Heart left ventricle (tissue), 16 donors: ENCODE measurements at regions not wholly inside any gene's neighbourhood (a gene's known extent, or its start where the extent isn't known, plus 50 kb on each side); places are given as distances from the start of the nearest gene placed in this dataset.

Experiments
- ATAC-seq, 4 donors: fragments of 200-7000 bp; cut with Tn5 transposase; one replicate each; pipeline ENCODE4 v1.9.1; 2020 to 2022; ENCODE audit warnings: moderate library complexity in 4 of 4, mild to moderate bottlenecking in 3 of 4, moderate number of reproducible peaks in 1 of 4
- DNase-seq, 5 donors: peaks; one replicate each; pipeline ENCODE4 v3.0.0-alpha.2; 2020
- H3K27ac ChIP-seq, 12 donors: fragments of 200-600 bp; sonication (generic) in 4 of 12; one replicate each; pipeline versions ENCODE4 v1.5.0 to v1.8.0; 2016 to 2022; ENCODE audit warnings: mild to moderate bottlenecking in 2 of 12
- H3K27me3 ChIP-seq, 9 donors: fragments of 200-600 bp; sonication (generic) in 2 of 9; one replicate each; pipeline versions ENCODE4 v1.5.1 to v1.8.0; 2016 to 2022; ENCODE audit warnings: mild to moderate bottlenecking in 3 of 9
- H3K36me3 ChIP-seq, 9 donors: fragments of 200-600 bp; sonication (generic) in 2 of 9; one replicate each; pipeline versions ENCODE4 v1.5.0 to v1.8.0; 2018 to 2022; ENCODE audit warnings: mild to moderate bottlenecking in 2 of 9
- H3K4me1 ChIP-seq, 12 donors: fragments of 200-600 bp; sonication (generic) in 4 of 12; one replicate each; pipeline versions ENCODE4 v1.5.0 to v1.8.0; 2016 to 2022; ENCODE audit warnings: mild to moderate bottlenecking in 3 of 12
- H3K4me3 ChIP-seq, 12 donors: fragments of 200-600 bp; sonication (generic) in 4 of 12; one replicate each; pipeline versions ENCODE4 v1.5.0 to v1.8.0; 2017 to 2022; ENCODE audit warnings: mild to moderate bottlenecking in 9 of 12, moderate library complexity in 4 of 12
- H3K9me3 ChIP-seq, 12 donors: fragments of 200-600 bp; sonication (generic) in 4 of 12; one replicate each; pipeline versions ENCODE4 v1.5.0 to v1.8.0; 2016 to 2022; ENCODE audit warnings: mild to moderate bottlenecking in 1 of 12
- POLR2A ChIP-seq, 2 donors: fragments of 450-650 bp; IDR thresholded peaks; one replicate each; pipeline ENCODE4 v1.6.1; 2017; ENCODE audit warnings: antibody characterized with exemption in 2 of 2, mild to moderate bottlenecking in 2 of 2, moderate library complexity in 2 of 2
- WGBS, 4 donors: extraction: QIAGEN DNeasy Blood & Tissue Kit in 2 of 4; methylation state at CpG; one replicate each; pipeline versions ENCODE4 v1.1.5 to v1.1.7; 2013 to 2018; 5-methylcytosine and 5-hydroxymethylcytosine counted together
- intact Hi-C, 10 donors: fragments of 100-400 bp; cut with DNase I; formaldehyde crosslinking; loops; one replicate each; pipeline versions ENCODE4 v1.11.1 to v1.14.2; 2022
- TF ChIP-seq, protein P1 (sequence below), 12 donors: fragments of 200-600 bp; sonication (generic) in 4 of 12; IDR thresholded peaks; one replicate each; pipeline versions ENCODE4 v1.5.0 to v1.8.0; 2018 to 2022; ENCODE audit warnings: antibody characterized with exemption in 12 of 12, mild to moderate bottlenecking in 5 of 12
- donor health status: ischemic (EF 13 %, LVEDD 7.1; RV severe dilation, severe dysfunction).
- donor health status: healthy with polysubstance abuse.
- donor health status: DM: no; HTN: yes; CAD: no.
- donor health status: DM: no; HTN: no; CAD: no.
- donor health status: ischemic (EF 25% LVEDD 6.9; RV normal size, moderate dysfunction).
- donor health status: ischemic (EF 25% LVEDD 5.7; RV mildly dilated, moderate dysfunction).
- donor health status: healthy.
- donor health status: DM: yes; HTN: yes; CAD: no.
- donor health status: ischemic (EF 35%, LVEDD 5.7; RV mildly dilated, moderate dysfunction).
- donor health status: nonischemic (EF 11% LVEDD 7.7; RV severe dilation, severe dysfunction).
- donor health status: DM: yes; HTN: yes; CAD: no.
- donor health status: PGD.
- donor health status: ischemic (EF 29% LVEDD 5.4; RV normal size, mild dysfunction).
- donor health status: nonischemic (EF 23%, LVEDD 6.1; RV moderate dilation, normal function).

DNA sequence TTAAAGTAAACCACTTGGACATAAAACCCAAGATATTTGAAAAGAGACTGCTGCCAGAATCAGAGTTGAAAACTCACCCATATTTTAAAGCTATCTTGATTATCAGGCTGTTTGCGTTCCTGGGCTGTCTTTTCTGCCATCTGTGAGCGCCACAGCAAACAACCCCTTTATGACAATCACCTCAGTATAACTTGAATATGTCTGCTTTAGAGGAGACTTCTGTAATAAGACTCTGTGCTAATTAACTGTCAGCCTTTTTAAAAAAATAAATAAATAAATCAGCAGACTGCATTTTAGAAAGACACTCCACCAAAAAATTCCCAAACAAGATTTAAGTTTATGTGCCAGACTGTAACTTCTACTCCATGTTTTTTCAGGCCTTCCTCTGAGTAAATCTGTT lies 375.7 kb upstream of the CCNH start:
- Histone ChIP-seq H3K27me3 (peaks cover 0 to 80% (median 16%) of the 10 kb centered on the region in 9 donors), H3K36me3 (no peaks in the 10 kb centered on the region), H3K4me1 (no peaks in the 10 kb centered on the region), H3K9me3 (no peaks in the 10 kb centered on the region), H3K27ac (no peak overlapping the region), H3K4me3 (no peak overlapping the region)
- 47 to 64% (median 53%) methylated on average over 2 of the region's 2 CpGs for WGBS, 4 donors
- TF ChIP-seq, protein P1, sequence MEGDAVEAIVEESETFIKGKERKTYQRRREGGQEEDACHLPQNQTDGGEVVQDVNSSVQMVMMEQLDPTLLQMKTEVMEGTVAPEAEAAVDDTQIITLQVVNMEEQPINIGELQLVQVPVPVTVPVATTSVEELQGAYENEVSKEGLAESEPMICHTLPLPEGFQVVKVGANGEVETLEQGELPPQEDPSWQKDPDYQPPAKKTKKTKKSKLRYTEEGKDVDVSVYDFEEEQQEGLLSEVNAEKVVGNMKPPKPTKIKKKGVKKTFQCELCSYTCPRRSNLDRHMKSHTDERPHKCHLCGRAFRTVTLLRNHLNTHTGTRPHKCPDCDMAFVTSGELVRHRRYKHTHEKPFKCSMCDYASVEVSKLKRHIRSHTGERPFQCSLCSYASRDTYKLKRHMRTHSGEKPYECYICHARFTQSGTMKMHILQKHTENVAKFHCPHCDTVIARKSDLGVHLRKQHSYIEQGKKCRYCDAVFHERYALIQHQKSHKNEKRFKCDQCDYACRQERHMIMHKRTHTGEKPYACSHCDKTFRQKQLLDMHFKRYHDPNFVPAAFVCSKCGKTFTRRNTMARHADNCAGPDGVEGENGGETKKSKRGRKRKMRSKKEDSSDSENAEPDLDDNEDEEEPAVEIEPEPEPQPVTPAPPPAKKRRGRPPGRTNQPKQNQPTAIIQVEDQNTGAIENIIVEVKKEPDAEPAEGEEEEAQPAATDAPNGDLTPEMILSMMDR (IDR thresholded peaks at IDR 0.05) = no peak
- no peak for TF ChIP-seq POLR2A (IDR thresholded peaks at IDR 0.05)
- intact Hi-C loops = loop anchor here in 6 of 10 donors (5.0 to 10.0 kb wide), 2 partner anchors 356 to 359 kb away; no protein-coding TSS in a partner anchor
- ATAC-seq (no peak), DNase-seq (no peak)

DNA sequence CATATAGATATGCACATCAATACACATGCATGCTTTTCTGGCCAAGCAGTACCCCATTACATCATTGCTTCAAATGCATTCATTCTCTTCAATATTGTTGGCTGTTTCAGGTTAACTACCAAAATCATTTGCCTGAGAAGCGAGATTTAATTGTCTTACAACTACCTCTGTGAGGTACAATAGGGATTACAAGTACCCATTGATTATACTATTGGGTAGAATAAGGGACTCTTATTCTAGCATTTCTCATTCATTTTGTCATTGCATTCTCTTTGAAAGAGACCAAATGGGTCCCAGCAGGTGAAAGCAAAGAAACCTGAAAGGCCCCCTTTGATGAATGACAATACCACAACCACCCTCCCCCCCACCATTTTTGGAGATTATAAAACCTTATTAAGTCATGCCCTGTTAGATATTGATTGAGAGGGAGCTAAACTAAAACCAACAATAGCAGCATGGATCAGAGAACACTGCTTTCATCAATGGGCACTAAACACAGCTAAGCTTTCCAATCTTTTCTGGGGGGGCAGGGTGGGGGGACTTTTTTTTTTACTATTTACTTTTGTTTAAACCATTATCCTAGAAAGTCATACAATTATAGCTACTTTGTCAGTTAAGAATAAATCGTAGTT lies 375.0 kb upstream of the CCNH start:
- WGBS, 4 donors = 31 to 46% (median 42%) methylated on average over 2 of the region's 2 CpGs
- Histone ChIP-seq H3K9me3 (no peaks in the 10 kb centered on the region), H3K4me3 (no peak overlapping the region), H3K4me1 (no peaks in the 10 kb centered on the region), H3K27ac (no peak overlapping the region), H3K27me3 (peaks cover 0 to 87% (median 22%) of the 10 kb centered on the region in 9 donors), H3K36me3 (no peaks in the 10 kb centered on the region)
- TF ChIP-seq POLR2A (IDR thresholded peaks at IDR 0.05) = no peak
- TF ChIP-seq, protein P1 (IDR thresholded peaks at IDR 0.05) = no peak
- ATAC-seq (no peak), DNase-seq (no peak)
- intact Hi-C loops = loop anchor here in 6 of 10 donors (5.0 to 10.0 kb wide), 2 partner anchors 357 to 360 kb away; no protein-coding TSS in a partner anchor

DNA sequence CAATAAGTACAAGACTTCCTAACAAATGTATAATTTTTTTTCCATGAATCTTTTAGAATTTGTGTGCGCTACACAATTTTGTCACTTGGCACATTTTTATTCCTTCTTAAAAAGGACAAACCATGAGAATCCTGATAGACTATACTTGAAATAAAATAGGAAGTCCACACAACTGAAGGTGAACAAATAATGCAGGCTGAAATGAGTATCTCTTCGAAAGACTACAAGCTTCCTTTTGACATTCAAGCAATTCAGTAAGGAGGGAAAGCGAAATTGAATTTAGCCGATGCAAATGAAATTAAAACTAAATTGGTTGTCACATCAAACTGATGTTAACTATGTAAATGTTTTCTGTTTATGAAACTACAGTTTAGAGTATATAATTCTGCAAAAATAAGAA lies 374.4 kb upstream of the CCNH start:
- Histone ChIP-seq H3K27ac (no peak overlapping the region), H3K9me3 (no peaks in the 10 kb centered on the region), H3K4me1 (no peaks in the 10 kb centered on the region), H3K27me3 (peaks cover 0 to 92% (median 29%) of the 10 kb centered on the region in 9 donors), H3K4me3 (no peak overlapping the region), H3K36me3 (no peaks in the 10 kb centered on the region)
- TF ChIP-seq, protein P1 (IDR thresholded peaks at IDR 0.05) = no peak
- no peak for TF ChIP-seq POLR2A (IDR thresholded peaks at IDR 0.05)
- ATAC-seq = no peak
- 48 to 59% (median 51%) methylated on average over 4 of the region's 4 CpGs for WGBS, 4 donors
- DNase-seq = no peak
- intact Hi-C loops = loop anchor here in 6 of 10 donors (5.0 to 10.0 kb wide), 2 partner anchors 358 to 360 kb away; no protein-coding TSS in a partner anchor

DNA sequence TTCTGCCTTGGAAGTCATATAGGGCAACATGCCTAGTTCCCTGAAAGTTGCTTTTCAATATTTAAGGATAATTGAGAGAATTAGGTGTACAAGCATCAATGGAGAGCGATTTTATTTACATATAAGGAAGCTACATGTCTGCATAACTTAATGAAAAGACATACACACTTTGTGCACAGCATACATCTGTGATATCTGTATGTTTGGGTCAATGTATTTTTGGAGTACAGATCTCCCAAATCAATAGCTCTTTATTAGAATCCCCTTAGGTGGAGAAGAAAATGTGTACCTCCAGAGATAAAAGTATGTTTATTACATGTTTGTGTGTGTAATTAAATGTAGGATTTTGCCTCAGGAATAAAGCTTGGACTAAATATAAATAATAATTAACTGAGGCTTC lies 373.7 kb upstream of the CCNH start:
- ATAC-seq = no peak
- intact Hi-C loops = loop anchor here in 6 of 10 donors (5.0 to 10.0 kb wide), 2 partner anchors 358 to 361 kb away; no protein-coding TSS in a partner anchor
- TF ChIP-seq POLR2A (IDR thresholded peaks at IDR 0.05) = no peak
- TF ChIP-seq, protein P1 (IDR thresholded peaks at IDR 0.05) = no peak
- H3K4me3 ChIP-seq = no peak overlapping the region
- DNase-seq = no peak
- no peaks in the 10 kb centered on the region for H3K36me3 ChIP-seq
- H3K9me3 ChIP-seq = no peaks in the 10 kb centered on the region
- WGBS, 4 donors = 42 to 58% (median 46%) methylated on average over 1 of the region's 1 CpG
- H3K27ac ChIP-seq = no peak overlapping the region
- peaks cover under 1 to 93% (median 34%) of the 10 kb centered on the region in 9 donors for H3K27me3 ChIP-seq
- no peaks in the 10 kb centered on the region for H3K4me1 ChIP-seq
